H1 (cell line): ENCODE measurements at regions not wholly inside any gene's neighbourhood (a gene's known extent, or its start where the extent isn't known, plus 50 kb on each side); places are given as distances from the start of the nearest gene placed in this dataset.

Experiments
- CTCF ChIA-PET: fragments of 300-600 bp; sonication (Branson Sonifier 250); formaldehyde crosslinking; loops from one replicate; lab custom pipeline; 2021; ENCODE audit not compliant: partially characterized antibody; lab: Charles Lee
- POLR2A ChIA-PET: fragments of 300-600 bp; sonication (Branson Sonifier 250); formaldehyde crosslinking; loops from one replicate; lab custom pipeline; 2021; ENCODE audit warnings: inconsistent platforms; ENCODE audit not compliant: partially characterized antibody; lab: Charles Lee
- DNase-seq, 2 experiments: peaks; one replicate each; pipeline versions ENCODE4 v3.0.0 to v3.0.0-alpha.2; 2010 to 2022; ENCODE audit warnings: low spot score in 2 of 2, low read depth in 1 of 2, mixed read lengths in 1 of 2
- FAIRE-seq: peaks from 2 replicates; lab custom pipeline; 2011; peaks lifted over from hg19 to GRCh38; lab: Jason Lieb, UNC
- H2AFZ ChIP-seq: 2 replicates; pipeline ENCODE4 v1.8.1; 2012; ENCODE audit warnings: low read length, inconsistent platforms
- H2AK5ac ChIP-seq: 2 replicates; pipeline ENCODE4 v1.6.1; 2013; ENCODE audit warnings: low read depth, low read length
- H2BK120ac ChIP-seq: replicated peaks from 2 replicates; pipeline ENCODE3; 2013; ENCODE audit warnings: low read depth, low read length, inconsistent platforms
- H2BK12ac ChIP-seq: 2 replicates; pipeline ENCODE4 v1.6.1; 2013; ENCODE audit warnings: low read depth, low read length
- H2BK15ac ChIP-seq: 2 replicates; pipeline ENCODE4 v1.6.1; 2013; ENCODE audit warnings: low read length
- H2BK20ac ChIP-seq: 2 replicates; pipeline ENCODE4 v1.6.1; 2013; ENCODE audit warnings: low read length
- H2BK5ac ChIP-seq: 2 replicates; pipeline ENCODE4 v1.6.1; 2013; ENCODE audit warnings: low read depth, low read length
- H3K14ac ChIP-seq: 2 replicates; pipeline ENCODE4 v1.6.1; 2013; ENCODE audit warnings: inconsistent platforms; ENCODE audit not compliant: insufficient read length
- H3K18ac ChIP-seq: 2 replicates; pipeline ENCODE4 v1.6.1; 2013; ENCODE audit warnings: low read length; ENCODE audit errors: extremely low read depth
- H3K23ac ChIP-seq: 2 replicates; pipeline ENCODE4 v1.6.1; 2013; ENCODE audit warnings: inconsistent platforms; ENCODE audit not compliant: insufficient read length
- H3K23me2 ChIP-seq: 2 replicates; pipeline ENCODE4 v1.6.1; 2013; ENCODE audit warnings: low read depth, low read length
- H3K27ac ChIP-seq: 2 replicates; pipeline ENCODE4 v1.6.1; 2011; ENCODE audit warnings: low read depth, low read length, inconsistent platforms
- H3K27me3 ChIP-seq, 4 experiments: replicated peaks in 1 of 4; 1 replicate in 1 of 4; 2 replicates in 3 of 4; pipeline versions ENCODE4 v1.6.1 to v1.8.1; 2011 to 2013; ENCODE audit warnings: low read length in 3 of 4, mild to moderate bottlenecking in 3 of 4, inconsistent platforms in 2 of 4, mixed read lengths in 2 of 4, moderate library complexity in 1 of 4; ENCODE audit not compliant: control insufficient read depth in 3 of 4, insufficient read depth in 3 of 4; ENCODE audit errors: extremely low read depth in 1 of 4
- H3K36me3 ChIP-seq, 4 experiments: 2 replicates each; pipeline versions ENCODE4 v1.6.1 to v1.8.1; 2011 to 2013; ENCODE audit warnings: mild to moderate bottlenecking in 4 of 4, low read length in 3 of 4, moderate library complexity in 2 of 4, control low read depth in 1 of 4, inconsistent platforms in 1 of 4; ENCODE audit not compliant: insufficient read depth in 4 of 4, control insufficient read depth in 2 of 4
- H3K4ac ChIP-seq: replicated peaks from 2 replicates; pipeline ENCODE3; 2013; ENCODE audit warnings: low read length, low read depth, mixed read lengths, inconsistent platforms; ENCODE audit not compliant: insufficient read length
- H3K4me1 ChIP-seq, 4 experiments: replicated peaks in 1 of 4; 1 replicate in 1 of 4; 2 replicates in 3 of 4; pipeline versions ENCODE4 v1.6.1 to v1.8.1; 2011 to 2013; ENCODE audit warnings: low read length in 3 of 4, inconsistent platforms in 2 of 4, mixed read lengths in 1 of 4; ENCODE audit not compliant: insufficient read depth in 4 of 4, control insufficient read depth in 3 of 4
- H3K4me2 ChIP-seq, 2 experiments: 2 replicates each; pipeline versions ENCODE4 v1.6.1 to v1.8.1; 2011 to 2013; ENCODE audit warnings: low read depth in 2 of 2, low read length in 2 of 2, control low read depth in 1 of 2, inconsistent platforms in 1 of 2, mild to moderate bottlenecking in 1 of 2; ENCODE audit not compliant: insufficient read depth in 1 of 2
- H3K4me3 ChIP-seq, 4 experiments: fragments of 200-600, 300-600 bp in 1 of 4; sonication (generic), shearing (Covaris generic), sonication (Bioruptor Twin) in 1 of 4; 2 replicates each; pipeline versions ENCODE4 v1.5.1 to v1.8.1; 2011 to 2016; ENCODE audit warnings: low read length in 4 of 4, low read depth in 3 of 4, control low read depth in 2 of 4, inconsistent platforms in 2 of 4, mild to moderate bottlenecking in 2 of 4, mixed read lengths in 1 of 4, moderate library complexity in 1 of 4; ENCODE audit not compliant: insufficient read depth in 2 of 4; ENCODE audit errors: extremely low read depth in 1 of 4
- H3K56ac ChIP-seq: replicated peaks from 2 replicates; pipeline ENCODE3; 2013; ENCODE audit warnings: low read depth, mild to moderate bottlenecking, mixed read lengths, low read length, inconsistent platforms; ENCODE audit not compliant: insufficient read length
- H3K79me1 ChIP-seq: 2 replicates; pipeline ENCODE4 v1.6.1; 2013; ENCODE audit warnings: low read depth, low read length, control low read depth
- H3K79me2 ChIP-seq, 2 experiments: 2 replicates each; pipeline versions ENCODE4 v1.6.1 to v1.8.1; 2012 to 2013; ENCODE audit warnings: low read length in 2 of 2, mild to moderate bottlenecking in 2 of 2, inconsistent platforms in 1 of 2; ENCODE audit not compliant: insufficient read depth in 2 of 2, control insufficient read depth in 1 of 2
- H3K9ac ChIP-seq, 4 experiments: replicated peaks in 1 of 4; 1 replicate in 1 of 4; 2 replicates in 3 of 4; pipeline versions ENCODE4 v1.6.1 to v1.8.1; 2011 to 2013; ENCODE audit warnings: low read depth in 3 of 4, low read length in 3 of 4, control low read depth in 2 of 4, mild to moderate bottlenecking in 2 of 4, moderate library complexity in 2 of 4, inconsistent platforms in 1 of 4; ENCODE audit errors: extremely low read depth in 1 of 4
- H3K9me3 ChIP-seq, 2 experiments: 2 replicates each; pipeline versions ENCODE4 v1.6.1 to v1.8.1; 2012 to 2013; ENCODE audit warnings: mild to moderate bottlenecking in 2 of 2, moderate library complexity in 2 of 2, control low read depth in 1 of 2, inconsistent platforms in 1 of 2, low read depth in 1 of 2, low read length in 1 of 2, mixed read lengths in 1 of 2; ENCODE audit not compliant: insufficient read depth in 2 of 2
- H4K20me1 ChIP-seq, 2 experiments: replicated peaks in 1 of 2; 2 replicates each; pipeline versions ENCODE3 to v1.8.1; 2011 to 2013; ENCODE audit warnings: inconsistent platforms in 2 of 2, low read length in 2 of 2, mild to moderate bottlenecking in 1 of 2; ENCODE audit not compliant: insufficient read depth in 2 of 2, control insufficient read depth in 1 of 2
- H4K5ac ChIP-seq: 2 replicates; pipeline ENCODE4 v1.6.1; 2013; ENCODE audit warnings: low read length, low read depth, mixed read lengths, inconsistent platforms; ENCODE audit not compliant: insufficient read length
- H4K8ac ChIP-seq: 2 replicates; pipeline ENCODE4 v1.8.0; 2013; ENCODE audit warnings: mild to moderate bottlenecking, moderate library complexity, low read length, inconsistent platforms; ENCODE audit not compliant: insufficient read depth; ENCODE audit errors: extremely low read depth
- H4K91ac ChIP-seq: replicated peaks from 2 replicates; pipeline ENCODE3; 2013; ENCODE audit warnings: low read length, mixed read lengths, inconsistent platforms; ENCODE audit not compliant: insufficient read length
- GABPA ChIP-seq: IDR thresholded peaks from 2 replicates; pipeline ENCODE4 v1.6.1; 2011; ENCODE audit warnings: mild to moderate bottlenecking, low read length, moderate library complexity, borderline replicate concordance; ENCODE audit not compliant: insufficient read depth
- HDAC2 ChIP-seq, 2 experiments: fragments of 300-600 bp in 1 of 2; sonication (generic) in 1 of 2; IDR thresholded peaks; 2 replicates each; pipeline ENCODE4 v1.6.1; 2011 to 2012; ENCODE audit warnings: low read depth in 2 of 2, low read length in 2 of 2, mild to moderate bottlenecking in 2 of 2, moderate library complexity in 2 of 2, borderline replicate concordance in 1 of 2, inconsistent platforms in 1 of 2
- JUND ChIP-seq: IDR thresholded peaks from 2 replicates; pipeline ENCODE4 v1.6.1; 2011; ENCODE audit warnings: mild to moderate bottlenecking, improper control_type of control experiment, low read length
- MAFK ChIP-seq: IDR thresholded peaks from 2 replicates; pipeline ENCODE4 v1.6.1; 2012; ENCODE audit warnings: low read depth, mild to moderate bottlenecking, improper control_type of control experiment, low read length
- POU5F1 ChIP-seq: IDR thresholded peaks from 2 replicates; pipeline ENCODE4 v1.6.1; 2011; ENCODE audit warnings: low read depth, mild to moderate bottlenecking, low read length, moderate library complexity
- RFX5 ChIP-seq: IDR thresholded peaks from 2 replicates; pipeline ENCODE4 v1.6.1; 2011; ENCODE audit warnings: low read depth, low read length, improper control_type of control experiment, borderline replicate concordance
- RNF2 ChIP-seq: fragments of 200-900, 300-1000 bp; sonication (generic); IDR thresholded peaks from 2 replicates; pipeline ENCODE4 v1.7.1; 2016; ENCODE audit warnings: borderline replicate concordance, low read depth, mild to moderate bottlenecking, antibody characterized with exemption, low read length; ENCODE audit not compliant: poor library complexity, severe bottlenecking; ENCODE audit errors: missing control alignments
- SP2 ChIP-seq: IDR thresholded peaks from 2 replicates; pipeline ENCODE4 v1.6.1; 2012; ENCODE audit warnings: mild to moderate bottlenecking, low read length, inconsistent platforms
- SRF ChIP-seq: IDR thresholded peaks from 2 replicates; pipeline ENCODE4 v1.6.1; 2011; ENCODE audit warnings: mild to moderate bottlenecking, low read depth, low read length, moderate library complexity
- ZNF274 ChIP-seq: IDR thresholded peaks from 2 replicates; pipeline ENCODE4 v1.7.0; 2012; ENCODE audit warnings: low read length, borderline replicate concordance; ENCODE audit errors: extremely low read depth
- WGBS, 2 experiments: shearing (Covaris generic) in 1 of 2; methylation state at CpG; one replicate each; pipeline versions ENCODE4 v1.1.6 to v1.1.7; 2013 to 2015; ENCODE audit warnings: low lambda C conversion rate in 2 of 2, mixed read lengths in 2 of 2, inconsistent platforms in 1 of 2, low coverage in 1 of 2, missing lambda C conversion rate in 1 of 2; ENCODE audit not compliant: insufficient replicate concordance in 2 of 2, insufficient coverage in 1 of 2, insufficient read length in 1 of 2; ENCODE audit errors: extremely low coverage in 1 of 2, missing lambda C conversion rate in 1 of 2; 5-methylcytosine and 5-hydroxymethylcytosine counted together
- TF ChIP-seq, protein P1 (sequence below): IDR thresholded peaks from 2 replicates; pipeline ENCODE4 v1.6.1; 2012; ENCODE audit warnings: inconsistent platforms

GRCh38 chr10:121194696-121195523 is 343.7 kb downstream of the WDR11 start:
- H4K5ac ChIP-seq: no peak overlapping the region
- no peaks in the 10 kb centered on the region for H4K20me1 ChIP-seq
- H3K36me3 ChIP-seq: no peaks in the 10 kb centered on the region
- no peak overlapping the region for H4K8ac ChIP-seq
- no peak overlapping the region for H3K27ac ChIP-seq
- TF ChIP-seq ZNF274 (no peak), SRF (no peak), RFX5 (no peak), GABPA (no peak), HDAC2 (IDR thresholded peaks at IDR 0.05; ENCODE audit: borderline replicate concordance in 1 of 2, low read depth in 2 of 2, low read length in 2 of 2) (no peak), POU5F1 (no peak), SP2 (no peak), JUND (no peak), MAFK (no peak), RNF2 (no peak)
- TF ChIP-seq, protein P1, sequence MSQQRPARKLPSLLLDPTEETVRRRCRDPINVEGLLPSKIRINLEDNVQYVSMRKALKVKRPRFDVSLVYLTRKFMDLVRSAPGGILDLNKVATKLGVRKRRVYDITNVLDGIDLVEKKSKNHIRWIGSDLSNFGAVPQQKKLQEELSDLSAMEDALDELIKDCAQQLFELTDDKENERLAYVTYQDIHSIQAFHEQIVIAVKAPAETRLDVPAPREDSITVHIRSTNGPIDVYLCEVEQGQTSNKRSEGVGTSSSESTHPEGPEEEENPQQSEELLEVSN: no peak
- H2BK12ac ChIP-seq: no peak overlapping the region
- no peak overlapping the region for H2BK5ac ChIP-seq
- DNase-seq: no peak
- FAIRE-seq: no peak
- no peak overlapping the region for H3K14ac ChIP-seq
- H3K79me2 ChIP-seq: no peaks in the 10 kb centered on the region
- H2BK15ac ChIP-seq: no peak overlapping the region
- no peak overlapping the region for H2BK20ac ChIP-seq
- no peaks in the 10 kb centered on the region for H3K9me3 ChIP-seq
- no peak overlapping the region for H3K4ac ChIP-seq
- no peak overlapping the region for H3K56ac ChIP-seq
- H3K23me2 ChIP-seq: no peaks in the 10 kb centered on the region
- ChIA-PET POLR2A (no interaction called here), CTCF (no interaction called here)
- H3K4me1 ChIP-seq: no peaks in the 10 kb centered on the region
- H3K79me1 ChIP-seq: no peaks in the 10 kb centered on the region
- 71% methylated on average over 10 of the region's 10 CpGs; no CpG with 5 or more reads in 1 of the 2 experiments for WGBS, 2 experiments
- H4K91ac ChIP-seq: no peak overlapping the region
- H2AFZ ChIP-seq: no peak overlapping the region
- H3K27me3 ChIP-seq: no peaks in the 10 kb centered on the region
- no peak overlapping the region for H2AK5ac ChIP-seq
- no peak overlapping the region for H3K23ac ChIP-seq
- H3K18ac ChIP-seq: no peak overlapping the region
- H2BK120ac ChIP-seq: no peak overlapping the region
- no peak overlapping the region for H3K9ac ChIP-seq
- no peak overlapping the region for H3K4me2 ChIP-seq
- H3K4me3 ChIP-seq: no peak overlapping the region
